GM20000 (cell line): ENCODE measurements at regions not wholly inside any gene's neighbourhood (a gene's known extent, or its start where the extent isn't known, plus 50 kb on each side); places are given as distances from the start of the nearest gene placed in this dataset.

ENCODE experiments used
- DNase-seq: peaks from one replicate; pipeline ENCODE4 v3.0.0; 2012; ENCODE audit warnings: low spot score
- CTCF ChIP-seq: IDR thresholded peaks from 2 replicates; pipeline ENCODE4 v1.5.1; 2012; ENCODE audit warnings: mild to moderate bottlenecking, control low read depth; ENCODE audit errors: extremely low read depth, missing control alignments

GRCh38 chr6:141259807-141260206 is 872.9 kb upstream of the GJE1 start:
- DNase-seq = no peak
- TF ChIP-seq CTCF = no peak

GRCh38 chr6:141259091-141259490 is 873.6 kb upstream of the GJE1 start:
- TF ChIP-seq CTCF = no peak
- no peak for DNase-seq

GRCh38 chr6:141258516-141258915 is 874.2 kb upstream of the GJE1 start:
- no peak for TF ChIP-seq CTCF
- no peak for DNase-seq

- no peak for TF ChIP-seq CTCF
These were observed 878.4 kb upstream of the GJE1 start for GRCh38 chr6:141254336-141254735.

GRCh38 chr6:141252828-141253608 is 879.7 kb upstream of the GJE1 start:
- no peak for TF ChIP-seq CTCF
- DNase-seq = no peak

More at GRCh38 chr6:141254336-141254735, 878.4 kb upstream of the GJE1 start:
- no peak for DNase-seq

- no peak for TF ChIP-seq CTCF
- DNase-seq = no peak
These were observed 881.4 kb upstream of the GJE1 start for GRCh38 chr6:141251286-141251685.

- TF ChIP-seq CTCF = no peak
- peak; percentile 13 for DNase-seq
These were observed 884.5 kb upstream of the GJE1 start for GRCh38 chr6:141248021-141248799.
